ENCODE measurements at regions not wholly inside any gene's neighbourhood (a gene's known extent, or its start where the extent isn't known, plus 50 kb on each side); places are given as distances from the start of the nearest gene placed in this dataset.
A peak's percentile ranks its signal among the peaks of the same experiment; 100 is the strongest.

DNA sequence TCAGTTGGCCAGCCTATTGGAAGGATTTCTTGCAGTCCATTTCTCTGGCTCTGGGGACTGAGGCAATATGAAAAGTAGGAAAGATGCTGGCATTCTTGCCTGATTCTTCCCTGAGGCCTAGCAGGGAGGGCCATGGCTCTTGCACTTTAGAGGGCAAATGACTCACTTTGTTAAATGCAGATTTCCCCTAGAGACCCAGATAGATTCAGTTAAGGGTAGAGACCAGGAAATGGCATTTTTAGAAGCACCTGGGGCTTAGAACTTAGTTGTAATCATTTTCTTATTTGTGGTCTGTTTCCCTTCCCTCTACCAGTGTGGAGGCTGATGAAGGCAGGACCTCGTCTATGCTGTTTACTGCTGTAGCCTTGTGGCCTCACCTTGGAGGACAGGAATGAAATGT is 112.8 kb upstream of the NR3C1 start:
- Mint-ChIP-seq H3K36me3 (ENCODE audit: insufficient read depth) (no peaks in the 10 kb centered on the region), H3K9me3 (peaks cover 6% of the 10 kb centered on the region), H3K4me3 (no peak overlapping the region), H3K27me3 (ENCODE audit: low read depth) (no peaks in the 10 kb centered on the region), H3K4me1 (ENCODE audit: low read depth) (peaks cover 5% of the 10 kb centered on the region)
- ATAC-seq, result no peak
- DNase-seq, result no peak

DNA sequence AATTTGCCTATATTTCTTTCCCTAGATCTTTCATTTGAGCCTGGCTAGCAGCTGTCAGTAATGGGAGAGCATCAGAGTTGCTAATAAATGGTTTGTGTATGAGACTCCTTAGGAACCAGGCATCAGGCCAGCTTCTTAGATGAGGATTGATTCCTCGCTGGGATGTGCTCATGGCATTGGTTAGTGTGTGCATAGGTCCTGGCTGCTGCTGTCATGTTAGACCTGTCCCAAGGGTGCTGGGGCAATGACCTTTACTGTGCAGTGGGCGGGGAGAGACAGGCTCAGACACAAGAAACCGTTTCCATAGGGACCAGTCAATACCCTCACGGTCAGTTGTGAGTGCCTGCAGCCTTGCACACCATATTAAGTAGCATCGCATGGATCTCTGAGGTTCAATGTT is 112.3 kb upstream of the NR3C1 start:
- no peak overlapping the region for H3K4me3 Mint-ChIP-seq
- DNase-seq (no peak), ATAC-seq (no peak)
- no peaks in the 10 kb centered on the region for H3K27me3 Mint-ChIP-seq (ENCODE audit: low read depth)
- peaks cover 6% of the 10 kb centered on the region for H3K9me3 Mint-ChIP-seq
- no peaks in the 10 kb centered on the region for H3K36me3 Mint-ChIP-seq (ENCODE audit: insufficient read depth)
- peaks cover 5% of the 10 kb centered on the region for H3K4me1 Mint-ChIP-seq (ENCODE audit: low read depth)

DNA sequence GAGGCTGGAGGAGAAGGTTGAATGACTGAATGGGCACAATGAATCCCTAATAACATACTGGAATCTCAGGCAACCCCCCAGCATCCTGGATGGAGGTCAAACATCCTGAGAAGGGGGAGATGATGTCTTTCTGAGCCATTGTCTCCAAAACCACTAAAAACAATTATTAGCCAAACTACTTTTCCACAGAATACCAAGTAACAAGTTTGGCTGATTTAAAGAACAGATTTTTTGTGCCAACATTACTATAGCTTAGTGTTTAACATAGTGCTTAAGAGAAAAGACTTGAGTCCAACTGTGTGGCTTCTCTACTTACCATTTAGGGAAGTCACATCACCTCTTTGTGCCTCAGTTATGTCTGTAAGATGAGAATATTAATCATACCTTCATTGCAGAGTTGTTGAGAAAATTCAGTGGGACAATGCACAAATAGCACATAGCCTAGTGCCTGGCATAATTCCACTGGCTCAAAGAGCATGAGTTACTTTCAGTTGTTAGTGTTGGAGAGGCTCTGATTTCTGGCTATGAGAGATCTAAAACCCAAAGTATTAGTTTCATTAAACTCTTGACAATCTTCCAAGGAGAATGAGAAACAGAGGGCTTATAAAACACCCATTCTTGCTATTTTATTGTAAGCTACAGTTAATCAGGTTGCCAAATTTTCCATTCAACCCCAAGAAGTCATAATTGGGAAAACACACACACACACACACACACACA is 111.3 kb upstream of the NR3C1 start:
- no peaks in the 10 kb centered on the region for H3K36me3 Mint-ChIP-seq (ENCODE audit: insufficient read depth)
- peaks cover 6% of the 10 kb centered on the region for H3K9me3 Mint-ChIP-seq
- no peaks in the 10 kb centered on the region for H3K27me3 Mint-ChIP-seq (ENCODE audit: low read depth)
- H3K4me3 Mint-ChIP-seq, result no peak overlapping the region
- ATAC-seq, result no peak
- peaks cover 5% of the 10 kb centered on the region for H3K4me1 Mint-ChIP-seq (ENCODE audit: low read depth)
- no peak for DNase-seq

DNA sequence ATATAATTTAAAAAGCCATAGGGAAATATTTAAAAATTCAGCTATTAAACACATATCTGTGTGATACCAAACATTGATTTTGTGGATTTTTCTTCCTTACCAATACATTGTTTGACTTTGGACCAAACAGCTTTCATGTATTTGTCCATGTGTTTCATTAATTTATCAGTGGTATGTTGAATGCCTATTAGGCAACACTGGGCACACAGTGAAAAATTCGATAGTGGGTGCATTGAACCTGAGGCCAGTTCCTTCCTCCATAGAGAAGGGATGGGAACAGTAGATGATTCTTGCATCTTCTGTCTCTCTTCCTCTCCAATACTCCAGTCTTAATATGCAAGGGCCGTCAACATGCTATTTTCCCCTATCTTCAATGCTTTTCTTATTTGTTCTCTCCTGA is 110.2 kb upstream of the NR3C1 start:
- H3K27me3 Mint-ChIP-seq (ENCODE audit: low read depth), result no peaks in the 10 kb centered on the region
- no peak for ATAC-seq
- no peak for DNase-seq

DNA sequence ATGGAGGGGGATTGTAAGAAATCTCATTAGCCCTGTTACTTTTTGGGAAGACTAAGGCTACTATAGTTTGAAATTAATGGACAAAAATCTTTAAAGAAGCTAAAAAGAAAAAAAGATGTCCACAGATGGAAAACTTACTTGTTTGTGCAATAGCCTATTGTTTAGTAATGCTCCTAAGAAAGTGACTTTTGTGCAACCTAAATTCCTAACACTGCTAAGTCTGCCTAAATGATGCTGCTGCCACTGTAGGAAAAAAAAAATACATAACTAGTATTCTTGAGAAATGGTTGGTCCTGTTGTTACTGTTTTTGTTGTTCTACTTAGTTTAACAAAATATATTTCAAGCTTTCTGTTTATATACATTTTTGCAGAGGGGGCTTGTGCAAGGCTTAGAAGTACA is 108.2 kb upstream of the NR3C1 start:
- peaks cover 2% of the 10 kb centered on the region for H3K4me1 Mint-ChIP-seq (ENCODE audit: low read depth)
- H3K4me3 Mint-ChIP-seq, result no peak overlapping the region
- H3K9me3 Mint-ChIP-seq, result peaks cover 3% of the 10 kb centered on the region
- H3K27me3 Mint-ChIP-seq (ENCODE audit: low read depth), result no peaks in the 10 kb centered on the region
- H3K36me3 Mint-ChIP-seq (ENCODE audit: insufficient read depth), result no peaks in the 10 kb centered on the region
- no peak for ATAC-seq
- DNase-seq, result no peak

More for the DNA sequence above, 110.2 kb upstream of the NR3C1 start:
- Mint-ChIP-seq H3K36me3 (ENCODE audit: insufficient read depth) (no peaks in the 10 kb centered on the region), H3K9me3 (peaks cover 4% of the 10 kb centered on the region), H3K4me3 (no peak overlapping the region), H3K4me1 (ENCODE audit: low read depth) (peaks cover 4% of the 10 kb centered on the region)

DNA sequence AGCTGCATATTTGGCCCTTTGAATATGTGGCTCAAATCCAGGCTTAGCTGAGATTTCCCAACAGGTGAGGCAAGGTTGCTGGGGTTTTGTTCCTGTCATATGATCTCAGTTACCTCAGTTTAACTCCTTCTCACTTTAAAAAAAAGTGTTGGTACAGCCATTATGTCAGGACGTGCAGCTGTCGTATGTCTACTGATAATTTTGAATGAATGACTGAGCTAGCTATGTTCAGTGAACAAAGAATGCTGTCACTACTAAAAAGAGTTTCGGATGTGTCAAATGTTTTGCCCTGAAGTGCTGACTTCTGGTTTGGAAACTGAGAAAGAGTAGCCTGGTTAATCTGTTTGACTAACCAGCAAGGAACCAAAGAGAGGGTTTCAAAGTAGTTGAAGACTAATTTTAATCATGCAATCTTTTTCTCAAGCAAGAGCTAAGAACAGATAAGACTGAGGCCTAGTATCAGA is 106.3 kb upstream of the NR3C1 start:
- no peak for DNase-seq
- H3K9me3 Mint-ChIP-seq, result peaks cover 12% of the 10 kb centered on the region
- H3K4me3 Mint-ChIP-seq, result no peak overlapping the region
- no peaks in the 10 kb centered on the region for H3K36me3 Mint-ChIP-seq (ENCODE audit: insufficient read depth)
- H3K4me1 Mint-ChIP-seq (ENCODE audit: low read depth), result peaks cover 2% of the 10 kb centered on the region
- no peaks in the 10 kb centered on the region for H3K27me3 Mint-ChIP-seq (ENCODE audit: low read depth)
- ATAC-seq, result peak; percentile 7 to 48

DNA sequence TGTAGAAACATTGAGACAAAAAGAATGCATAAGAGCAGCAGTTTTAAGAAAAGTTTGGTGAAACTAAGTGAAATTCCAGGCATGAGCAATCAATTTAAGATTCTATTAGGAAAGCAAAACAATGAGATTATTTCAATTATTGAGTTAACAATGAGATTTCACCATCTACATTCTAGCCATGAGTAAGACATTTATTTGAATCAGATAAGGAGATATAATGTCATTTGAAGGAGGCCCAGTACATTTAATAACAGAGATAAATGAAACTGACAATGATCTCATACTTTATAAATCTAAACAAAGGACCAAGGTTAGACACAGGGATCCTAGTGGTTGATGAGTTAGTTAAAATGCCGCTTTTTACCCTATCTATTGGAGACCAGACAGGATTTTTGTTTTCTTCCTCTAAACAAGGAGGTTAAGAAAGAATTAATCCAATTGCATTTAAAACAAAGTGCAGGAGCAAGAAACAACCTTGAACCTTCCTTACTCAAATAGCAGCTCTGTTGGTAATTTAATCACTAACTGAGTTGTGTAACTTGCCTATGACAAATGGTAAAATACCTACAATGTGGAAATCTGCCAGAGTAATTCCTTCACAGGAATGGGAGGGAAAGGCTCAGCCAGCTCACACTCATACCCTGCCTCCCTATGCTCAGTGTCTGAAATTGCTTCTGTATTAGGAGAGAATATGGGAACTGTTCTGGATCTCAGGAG is 103.5 kb upstream of the NR3C1 start:
- Mint-ChIP-seq H3K4me3 (no peak overlapping the region), H3K27me3 (ENCODE audit: low read depth) (no peaks in the 10 kb centered on the region), H3K9me3 (peaks cover 10% of the 10 kb centered on the region), H3K36me3 (ENCODE audit: insufficient read depth) (no peaks in the 10 kb centered on the region), H3K4me1 (ENCODE audit: low read depth) (no peaks in the 10 kb centered on the region)
- ATAC-seq, result no peak
- no peak for DNase-seq

DNA sequence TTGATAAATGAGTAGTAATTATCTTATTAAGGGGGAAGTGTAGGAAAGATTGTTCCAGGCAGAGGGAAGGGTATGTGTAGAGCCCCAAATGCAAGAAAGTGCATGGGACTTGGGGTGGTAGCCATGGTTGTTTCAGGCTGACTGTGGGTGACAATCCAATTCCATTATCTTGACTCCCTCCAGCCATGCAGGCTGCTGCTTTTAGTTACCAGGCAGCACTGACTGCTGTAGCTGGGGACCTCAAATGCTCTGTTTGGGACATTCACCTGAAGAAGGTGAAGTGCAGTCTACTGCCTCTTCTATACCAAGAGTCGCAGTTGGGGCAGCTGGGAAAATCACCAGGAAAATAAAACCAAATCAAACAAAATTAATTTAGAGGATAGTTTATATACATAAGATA is 102.4 kb upstream of the NR3C1 start:
- H3K36me3 Mint-ChIP-seq (ENCODE audit: insufficient read depth), result no peaks in the 10 kb centered on the region
- H3K4me3 Mint-ChIP-seq, result no peak overlapping the region
- no peaks in the 10 kb centered on the region for H3K27me3 Mint-ChIP-seq (ENCODE audit: low read depth)
- ATAC-seq (no peak), DNase-seq (no peak)
- peaks cover 10% of the 10 kb centered on the region for H3K9me3 Mint-ChIP-seq
- H3K4me1 Mint-ChIP-seq (ENCODE audit: low read depth), result no peaks in the 10 kb centered on the region

DNA sequence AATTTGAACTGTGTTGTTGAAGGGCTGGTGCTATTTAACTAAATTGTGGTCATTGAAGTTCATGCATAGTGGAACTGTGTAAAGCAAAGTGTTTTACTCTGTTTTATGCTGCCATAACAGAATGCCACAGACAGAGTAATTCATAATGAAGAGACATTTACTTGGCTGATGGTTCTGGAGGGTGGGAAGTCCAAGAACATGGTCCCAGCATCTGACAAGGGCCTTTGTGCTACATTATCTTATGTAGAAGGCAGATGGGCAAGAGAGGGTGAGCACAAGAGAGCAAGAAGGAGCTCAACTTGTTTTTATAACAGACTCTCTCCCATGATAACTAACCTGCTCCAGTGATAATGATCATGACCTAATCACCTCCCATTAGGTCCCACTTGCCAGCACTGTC is 101.9 kb upstream of the NR3C1 start:
- Mint-ChIP-seq H3K27me3 (ENCODE audit: low read depth) (no peaks in the 10 kb centered on the region), H3K4me3 (no peak overlapping the region), H3K4me1 (ENCODE audit: low read depth) (no peaks in the 10 kb centered on the region), H3K9me3 (peaks cover 10% of the 10 kb centered on the region), H3K36me3 (ENCODE audit: insufficient read depth) (no peaks in the 10 kb centered on the region)
- DNase-seq, result no peak
- no peak for ATAC-seq

DNA sequence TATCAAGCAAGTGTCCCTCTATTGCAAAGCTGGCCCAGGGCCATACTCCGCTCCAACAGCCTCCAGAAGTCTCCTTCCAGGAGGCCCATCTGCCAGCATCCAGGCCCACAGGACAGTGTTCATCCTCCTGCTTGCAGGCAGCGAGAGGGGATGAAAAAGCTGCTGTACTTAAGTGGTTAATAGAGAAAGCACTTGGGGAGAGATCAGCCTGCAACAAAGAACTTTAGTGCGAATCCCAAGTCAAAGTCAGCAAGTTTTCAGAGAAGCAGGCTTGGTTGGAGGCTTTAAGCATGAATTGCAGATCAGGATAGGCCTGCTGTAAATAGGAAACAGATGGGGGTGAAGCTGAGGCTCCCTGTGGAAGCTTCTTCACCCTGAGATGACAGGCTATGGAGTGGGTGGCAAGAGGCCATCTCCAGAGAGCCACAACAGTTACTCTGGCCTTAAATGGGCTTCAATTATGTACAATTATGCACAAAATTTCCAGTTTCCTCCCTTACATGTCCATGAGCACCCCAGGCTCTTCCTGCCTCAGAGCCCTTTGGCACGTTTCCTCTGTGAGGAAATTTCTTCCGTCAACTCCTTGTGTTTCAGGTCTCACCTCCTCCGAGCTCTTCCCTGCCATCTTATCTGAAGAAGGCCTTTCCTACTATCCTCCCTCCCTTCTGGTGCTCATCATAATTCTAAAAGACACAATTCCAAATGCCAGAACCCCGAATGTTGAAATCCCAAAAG is 98.0 kb upstream of the NR3C1 start:
- Mint-ChIP-seq H3K27me3 (ENCODE audit: low read depth) (no peaks in the 10 kb centered on the region), H3K36me3 (ENCODE audit: insufficient read depth) (no peaks in the 10 kb centered on the region), H3K4me1 (ENCODE audit: low read depth) (no peaks in the 10 kb centered on the region), H3K9me3 (peaks cover 10% of the 10 kb centered on the region), H3K4me3 (no peak overlapping the region)
- ATAC-seq (no peak), DNase-seq (no peak)

DNA sequence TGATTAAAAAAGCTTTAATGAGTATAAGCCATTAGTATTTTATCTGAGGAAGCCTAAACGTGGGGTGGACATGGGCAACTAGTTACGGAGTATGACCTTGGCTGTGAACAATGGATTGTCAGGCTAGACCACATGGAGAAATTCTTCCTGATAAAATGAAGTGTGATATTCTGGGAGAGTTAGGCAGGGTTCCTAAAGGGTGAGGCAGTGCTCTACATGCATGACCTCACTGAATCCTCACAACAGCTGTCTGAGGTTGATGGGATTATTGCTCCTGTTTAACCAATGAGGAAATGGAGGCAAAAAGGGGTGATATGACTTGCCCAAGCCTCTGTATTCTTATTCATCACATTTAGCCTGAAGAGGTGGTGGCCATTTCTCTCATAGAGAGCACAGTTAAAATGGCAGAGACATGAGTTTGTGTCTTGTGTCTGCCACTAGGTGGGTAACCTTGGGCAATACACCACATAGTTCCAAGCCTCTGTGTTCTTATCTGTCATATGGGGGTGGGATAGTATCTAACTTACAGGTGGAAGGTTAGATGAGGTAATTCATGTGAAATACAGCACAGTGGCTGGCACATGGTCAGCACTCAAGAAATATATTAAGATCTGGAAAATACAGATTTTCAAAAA is 96.1 kb upstream of the NR3C1 start:
- Mint-ChIP-seq H3K27me3 (ENCODE audit: low read depth) (peaks cover 2% of the 10 kb centered on the region), H3K4me3 (no peak overlapping the region), H3K4me1 (ENCODE audit: low read depth) (no peaks in the 10 kb centered on the region), H3K36me3 (ENCODE audit: insufficient read depth) (no peaks in the 10 kb centered on the region), H3K9me3 (no peaks in the 10 kb centered on the region)
- ATAC-seq, result no peak
- DNase-seq, result no peak

DNA sequence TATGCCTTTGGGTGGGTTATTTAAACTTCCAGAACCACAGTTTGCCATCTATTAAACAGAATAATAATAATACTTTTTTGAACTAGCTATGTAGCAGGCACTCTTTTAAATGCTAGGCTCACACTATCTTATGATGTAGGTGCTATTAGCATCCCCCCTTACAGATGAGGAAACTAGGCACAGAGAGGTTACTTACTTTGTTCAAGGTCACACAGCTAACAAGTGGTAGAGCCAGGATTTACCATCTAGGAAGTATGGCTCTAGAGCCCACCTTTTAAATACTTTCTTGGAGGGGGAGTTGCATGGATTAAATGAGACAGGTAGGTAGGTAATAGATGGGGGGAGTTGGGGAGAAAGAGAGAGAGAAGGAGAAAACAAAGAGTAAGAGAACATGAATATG is 95.3 kb upstream of the NR3C1 start:
- no peaks in the 10 kb centered on the region for H3K4me1 Mint-ChIP-seq (ENCODE audit: low read depth)

DNA sequence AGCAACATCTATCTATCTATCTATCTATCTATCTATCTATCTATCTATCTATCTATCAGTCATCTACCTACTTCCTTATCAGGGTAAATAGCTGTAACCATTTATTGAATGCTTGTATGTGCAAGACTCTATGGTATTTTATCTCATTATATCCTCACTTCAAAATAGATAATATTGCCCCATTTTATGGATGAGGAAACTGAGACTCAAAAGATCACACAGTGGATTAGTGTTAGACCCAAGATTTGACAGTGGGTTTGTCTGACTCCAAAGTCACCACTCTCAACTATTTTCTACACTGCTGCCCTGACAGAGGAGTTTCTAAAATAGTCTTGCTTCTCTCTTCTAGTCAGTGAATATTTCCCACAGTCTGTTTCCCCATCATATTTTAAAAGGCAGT is 94.3 kb upstream of the NR3C1 start:
- no peak for DNase-seq
- Mint-ChIP-seq H3K27me3 (ENCODE audit: low read depth) (peaks cover 2% of the 10 kb centered on the region), H3K36me3 (ENCODE audit: insufficient read depth) (no peaks in the 10 kb centered on the region), H3K9me3 (peaks cover 3% of the 10 kb centered on the region), H3K4me3 (no peak overlapping the region), H3K4me1 (ENCODE audit: low read depth) (no peaks in the 10 kb centered on the region)
- no peak for ATAC-seq

More for the DNA sequence above, 95.3 kb upstream of the NR3C1 start:
- Mint-ChIP-seq H3K4me3 (no peak overlapping the region), H3K9me3 (no peaks in the 10 kb centered on the region), H3K36me3 (ENCODE audit: insufficient read depth) (no peaks in the 10 kb centered on the region), H3K27me3 (ENCODE audit: low read depth) (peaks cover 2% of the 10 kb centered on the region)
- no peak for ATAC-seq
- no peak for DNase-seq

DNA sequence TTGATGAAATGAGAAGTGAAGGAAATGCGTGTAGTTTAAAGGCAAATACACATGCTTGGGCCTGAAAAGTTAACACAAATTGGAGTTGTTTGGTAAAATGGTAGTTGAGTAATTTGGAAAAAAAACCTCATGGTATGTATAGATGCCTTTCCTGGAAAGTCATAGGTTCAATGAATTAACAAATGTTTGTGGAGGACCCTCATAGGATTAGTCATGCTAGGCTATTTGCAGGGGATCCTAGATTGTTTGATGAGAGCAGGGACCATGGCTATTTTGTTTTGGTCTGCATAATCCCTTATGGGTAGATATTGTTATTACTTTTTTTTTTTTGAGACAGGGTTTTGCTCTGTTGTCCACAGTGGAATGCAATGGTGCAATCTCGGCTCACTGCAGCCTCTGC is 93.5 kb upstream of the NR3C1 start:
- H3K4me3 Mint-ChIP-seq, result no peak overlapping the region
- ATAC-seq, result no peak
- peaks cover 2% of the 10 kb centered on the region for H3K27me3 Mint-ChIP-seq (ENCODE audit: low read depth)
- H3K36me3 Mint-ChIP-seq (ENCODE audit: insufficient read depth), result no peaks in the 10 kb centered on the region
- no peaks in the 10 kb centered on the region for H3K4me1 Mint-ChIP-seq (ENCODE audit: low read depth)
- peaks cover 7% of the 10 kb centered on the region for H3K9me3 Mint-ChIP-seq
- no peak for DNase-seq
